ENCODE measurements at regions not wholly inside any gene's neighbourhood (a gene's known extent, or its start where the extent isn't known, plus 50 kb on each side); places are given as distances from the start of the nearest gene placed in this dataset.

DNA sequence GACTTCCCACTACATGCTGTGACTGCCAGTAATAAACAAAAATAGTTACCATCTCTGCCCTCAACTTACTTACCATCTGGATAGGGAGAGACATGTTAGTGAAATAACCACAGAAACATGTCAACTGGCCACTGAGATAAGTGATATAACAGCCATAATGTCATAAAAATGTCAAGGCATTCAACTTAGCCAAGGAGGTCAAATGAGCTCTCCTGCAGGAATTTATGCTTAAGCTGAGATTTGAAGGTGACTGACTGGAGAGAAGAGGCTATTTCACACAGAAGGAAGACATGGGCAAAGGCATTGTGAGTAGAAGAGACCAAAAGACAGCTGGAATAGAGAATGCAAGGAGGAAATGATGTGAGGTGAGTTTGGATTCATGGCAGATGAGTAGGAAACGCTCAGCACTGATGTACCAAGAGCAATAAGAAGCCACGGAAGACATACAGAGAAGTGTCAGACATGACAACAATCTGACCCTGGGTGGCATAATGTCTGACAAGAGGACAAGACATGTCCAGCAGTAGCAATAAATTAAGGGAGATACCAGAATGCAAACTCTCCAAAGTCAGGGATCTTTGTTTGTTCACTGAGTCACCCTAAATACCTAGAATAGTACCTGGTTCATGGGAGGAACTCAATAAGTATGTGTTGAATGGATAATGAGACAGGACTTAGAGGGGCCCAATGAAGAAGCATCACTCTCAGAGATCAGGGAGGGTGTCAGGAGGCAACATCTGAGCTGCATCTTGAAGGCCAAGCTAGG lies 318.8 kb downstream of the ACTL7B start:
- Mint-ChIP-seq H3K27me3 (peaks cover 0 to 4% (median 0%) of the 10 kb centered on the region in 5 donors), H3K4me3 (no peak overlapping the region), H3K4me1 (no peaks in the 10 kb centered on the region), H3K36me3 (peaks cover 0 to 8% (median 0%) of the 10 kb centered on the region in 3 donors), H3K9me3 (peaks cover 0 to 26% (median 11%) of the 10 kb centered on the region in 9 donors), H3K27ac (no peak overlapping the region)
- POLR2A ChIA-PET: no interaction called here
- ATAC-seq (no peak), DNase-seq (no peak)

DNA sequence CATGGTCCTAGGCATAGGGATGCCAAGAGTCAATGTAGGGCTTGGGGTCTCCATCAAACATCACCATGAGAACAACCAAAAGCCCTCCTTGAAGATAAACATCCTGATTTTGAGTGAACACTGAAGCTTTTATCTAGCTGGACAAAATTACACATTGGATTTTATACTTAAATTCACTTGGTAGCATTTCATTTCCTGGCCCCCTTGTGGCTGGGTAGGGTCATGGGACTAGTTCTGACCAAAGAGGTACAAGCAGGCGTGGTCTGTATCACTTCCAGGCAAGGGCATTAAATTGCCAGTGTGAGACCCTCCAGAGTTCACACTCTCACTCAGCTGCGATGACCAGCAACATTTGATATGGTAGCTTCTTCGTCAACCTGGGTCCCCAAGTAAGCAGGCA lies 320.3 kb downstream of the ACTL7B start:
- peaks cover 0 to 8% (median 0%) of the 10 kb centered on the region in 3 donors for H3K36me3 Mint-ChIP-seq
- peaks cover 0 to 26% (median 12%) of the 10 kb centered on the region in 9 donors for H3K9me3 Mint-ChIP-seq
- POLR2A ChIA-PET: no interaction called here
- no peak for DNase-seq
- H3K27me3 Mint-ChIP-seq: peaks cover 0 to 7% (median 0%) of the 10 kb centered on the region in 5 donors
- H3K4me1 Mint-ChIP-seq: no peaks in the 10 kb centered on the region
- ATAC-seq: no peak
- no peak overlapping the region for H3K4me3 Mint-ChIP-seq
- no peak overlapping the region for H3K27ac Mint-ChIP-seq

DNA sequence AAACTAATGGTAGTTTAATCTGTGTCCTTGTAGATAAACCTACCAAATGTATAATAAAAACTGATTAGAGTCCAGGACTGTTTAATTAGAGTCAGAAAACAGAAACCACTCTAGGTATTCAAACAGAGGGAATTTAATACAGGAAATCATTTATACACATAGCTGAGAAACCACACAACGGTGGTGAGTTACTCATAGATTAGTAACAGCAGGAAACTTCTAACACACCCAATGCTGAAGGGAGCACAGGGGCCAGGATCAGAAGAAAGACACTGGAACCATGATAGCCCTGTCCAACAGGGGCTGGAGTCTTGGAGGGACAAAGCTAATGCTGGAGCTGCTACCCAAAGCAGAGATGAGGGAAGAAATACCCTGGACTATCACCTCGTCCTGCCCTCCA lies 321.0 kb downstream of the ACTL7B start:
- Mint-ChIP-seq H3K4me3 (no peak overlapping the region), H3K27me3 (peaks cover 0 to 7% (median 0%) of the 10 kb centered on the region in 5 donors), H3K36me3 (peaks cover 0 to 8% (median 0%) of the 10 kb centered on the region in 3 donors), H3K4me1 (no peaks in the 10 kb centered on the region), H3K27ac (no peak overlapping the region), H3K9me3 (peaks cover 0 to 26% (median 12%) of the 10 kb centered on the region in 9 donors)
- POLR2A ChIA-PET: no interaction called here
- ATAC-seq: no peak
- no peak for DNase-seq

DNA sequence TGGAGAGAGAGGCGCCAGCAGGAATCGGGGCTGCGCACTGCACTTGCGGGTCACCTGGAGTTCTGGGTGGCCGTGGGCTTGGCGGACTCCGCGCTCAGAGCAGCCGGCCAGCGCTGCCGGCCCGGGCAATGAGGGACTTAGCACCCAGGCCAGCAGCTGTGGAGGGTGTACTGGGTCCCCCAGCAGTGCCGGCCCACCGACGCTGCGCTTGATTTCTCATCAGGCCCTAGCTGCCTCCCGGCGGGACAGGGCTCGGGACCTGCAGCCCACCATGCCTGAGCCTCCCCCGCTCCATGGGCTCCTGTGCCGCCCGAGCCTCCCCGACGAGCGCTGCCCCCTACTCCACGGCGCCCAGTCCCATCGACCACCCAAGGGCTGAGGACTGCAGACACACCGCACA lies 325.6 kb downstream of the ACTL7B start:
- Mint-ChIP-seq H3K4me1 (no peaks in the 10 kb centered on the region), H3K9me3 (peaks cover 0 to 15% (median 9%) of the 10 kb centered on the region in 9 donors), H3K36me3 (peaks cover 0 to 4% (median 0%) of the 10 kb centered on the region in 3 donors), H3K27ac (no peak overlapping the region), H3K4me3 (no peak overlapping the region), H3K27me3 (peaks cover 0 to 16% (median 0%) of the 10 kb centered on the region in 5 donors)
- DNase-seq: no peak
- POLR2A ChIA-PET: no interaction called here
- ATAC-seq: no peak

DNA sequence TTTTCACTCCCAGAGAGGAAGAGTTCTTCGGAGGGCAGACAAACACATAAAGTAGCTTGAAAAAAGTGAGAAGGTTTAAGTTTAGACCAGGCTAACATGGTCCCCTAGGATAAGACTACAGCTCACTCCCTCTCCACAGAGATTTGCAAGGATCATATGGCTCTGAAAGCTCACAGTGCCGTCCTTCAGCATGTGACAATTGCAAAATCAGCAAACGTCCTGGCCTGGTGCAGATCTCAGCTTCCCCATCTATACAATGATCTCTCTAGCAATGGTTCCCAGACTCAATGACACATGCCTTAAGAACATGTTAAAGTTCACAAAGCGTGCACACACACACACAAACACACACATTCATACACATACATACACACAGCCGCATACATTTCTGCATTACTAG lies 327.6 kb downstream of the ACTL7B start:
- H3K27me3 Mint-ChIP-seq: peaks cover 0 to 16% (median 0%) of the 10 kb centered on the region in 5 donors
- peaks cover 0 to 9% (median 0%) of the 10 kb centered on the region in 9 donors for H3K9me3 Mint-ChIP-seq
- no peak overlapping the region for H3K4me3 Mint-ChIP-seq
- no peak for DNase-seq
- no peaks in the 10 kb centered on the region for H3K4me1 Mint-ChIP-seq
- no peak overlapping the region for H3K27ac Mint-ChIP-seq
- no peaks in the 10 kb centered on the region for H3K36me3 Mint-ChIP-seq
- POLR2A ChIA-PET: no interaction called here
- ATAC-seq: no peak

DNA sequence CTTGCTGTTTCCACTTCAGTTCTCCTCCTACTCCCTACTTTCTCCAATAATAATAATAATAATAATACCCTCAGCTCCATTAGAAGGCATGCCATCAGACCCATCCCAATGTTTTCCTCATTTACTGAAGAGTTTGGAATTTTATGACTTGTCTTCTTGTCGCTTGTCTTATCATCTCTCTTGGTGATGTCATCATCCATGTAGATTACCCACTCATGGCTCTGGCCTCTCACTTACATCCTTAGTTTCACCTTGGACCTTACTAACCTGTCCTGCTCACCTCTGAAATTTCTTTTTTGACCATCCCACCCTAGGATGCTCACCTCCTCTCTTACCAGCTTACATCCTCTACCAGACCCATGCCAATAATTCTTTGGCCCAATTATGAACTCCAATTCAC lies 329.3 kb downstream of the ACTL7B start:
- ATAC-seq (no peak), DNase-seq (no peak)
- Mint-ChIP-seq H3K9me3 (peaks cover 0 to 15% (median 0%) of the 10 kb centered on the region in 9 donors), H3K27ac (no peak overlapping the region), H3K4me3 (no peak overlapping the region), H3K36me3 (no peaks in the 10 kb centered on the region), H3K27me3 (peaks cover 0 to 16% (median 0%) of the 10 kb centered on the region in 5 donors), H3K4me1 (no peaks in the 10 kb centered on the region)
- POLR2A ChIA-PET: no interaction called here

DNA sequence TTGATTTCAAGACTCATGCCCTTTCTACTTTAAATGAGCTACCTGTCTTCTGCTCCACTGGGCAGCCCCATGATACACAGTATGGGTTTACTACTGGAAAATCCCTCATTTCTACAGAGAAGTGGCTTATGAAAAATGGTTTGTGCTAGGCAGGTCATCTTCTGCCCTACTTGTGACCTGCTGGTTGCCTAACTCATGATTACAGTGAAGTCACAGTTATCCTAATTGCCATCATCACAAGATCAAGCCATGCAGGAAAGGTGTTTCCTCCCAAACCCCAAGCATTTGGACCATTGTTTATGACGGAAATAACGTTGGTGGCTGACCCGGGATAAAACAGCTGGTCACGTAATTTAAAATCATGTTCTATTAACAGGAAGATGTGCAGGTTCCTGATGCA lies 330.6 kb downstream of the ACTL7B start:
- Mint-ChIP-seq H3K27ac (no peak overlapping the region), H3K9me3 (peaks cover 0 to 18% (median 0%) of the 10 kb centered on the region in 9 donors), H3K27me3 (peaks cover 0 to 17% (median 0%) of the 10 kb centered on the region in 5 donors), H3K4me1 (no peaks in the 10 kb centered on the region), H3K36me3 (no peaks in the 10 kb centered on the region), H3K4me3 (no peak overlapping the region)
- ATAC-seq: no peak
- DNase-seq: no peak
- POLR2A ChIA-PET: no interaction called here

DNA sequence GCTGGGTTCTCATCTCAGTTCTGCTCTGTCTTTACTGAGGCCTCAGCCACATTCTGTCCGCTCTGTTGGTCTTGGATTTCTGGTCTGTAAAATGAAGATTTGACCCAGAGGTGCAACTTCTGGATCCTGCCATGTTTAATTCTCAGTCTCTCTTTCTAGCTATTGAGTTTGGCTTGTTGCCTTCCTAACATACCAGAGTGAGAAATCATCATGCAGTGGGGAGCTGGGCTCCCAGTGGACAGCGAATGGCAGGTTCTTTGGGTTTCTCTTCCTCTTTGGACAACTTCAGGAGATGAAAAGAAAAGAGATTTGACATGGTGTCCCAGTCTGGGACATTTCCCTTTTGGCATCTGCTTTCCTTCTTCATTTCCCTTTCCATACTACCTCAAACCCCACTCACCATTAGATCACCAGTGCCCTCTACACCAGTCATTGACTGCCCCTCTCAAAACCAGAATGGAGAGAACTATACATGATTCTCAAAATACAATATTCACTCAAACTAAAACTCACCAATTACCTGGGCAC lies 334.7 kb downstream of the ACTL7B start:
- peak overlapping the region in 1 of 10 donors; percentile 48 for H3K27ac Mint-ChIP-seq
- H3K9me3 Mint-ChIP-seq: peaks cover 0 to 14% (median 4%) of the 10 kb centered on the region in 9 donors
- DNase-seq (no peak), ATAC-seq (no peak)
- peaks cover 0 to 10% (median 0%) of the 10 kb centered on the region in 5 donors for H3K27me3 Mint-ChIP-seq
- H3K36me3 Mint-ChIP-seq: no peaks in the 10 kb centered on the region
- POLR2A ChIA-PET: no interaction called here
- no peaks in the 10 kb centered on the region for H3K4me1 Mint-ChIP-seq
- H3K4me3 Mint-ChIP-seq: no peak overlapping the region

DNA sequence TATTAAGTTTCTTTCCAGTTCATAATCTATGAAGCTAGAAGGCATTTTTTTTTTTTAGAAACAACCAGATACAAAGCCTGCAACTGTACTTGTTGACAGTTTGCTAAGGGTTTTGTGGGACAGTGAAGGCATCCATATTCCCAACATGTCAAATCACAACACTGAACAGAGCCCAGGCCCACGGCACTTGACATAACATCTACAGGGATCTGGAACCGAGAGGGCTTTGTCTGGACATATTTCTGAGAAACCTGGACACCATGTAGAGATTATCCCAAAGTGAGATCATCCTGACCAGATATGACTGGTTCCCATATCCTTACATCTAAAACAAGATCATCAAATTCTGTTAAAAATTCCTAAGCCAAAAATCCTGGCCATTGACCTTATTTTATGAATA lies 336.3 kb downstream of the ACTL7B start:
- H3K4me1 Mint-ChIP-seq: no peaks in the 10 kb centered on the region
- no peak for ATAC-seq
- DNase-seq: no peak
- H3K4me3 Mint-ChIP-seq: no peak overlapping the region
- no peaks in the 10 kb centered on the region for H3K36me3 Mint-ChIP-seq
- peaks cover 0 to 19% (median 4%) of the 10 kb centered on the region in 9 donors for H3K9me3 Mint-ChIP-seq
- peaks cover 0 to 19% (median 0%) of the 10 kb centered on the region in 5 donors for H3K27me3 Mint-ChIP-seq
- H3K27ac Mint-ChIP-seq: no peak overlapping the region
- POLR2A ChIA-PET: no interaction called here

DNA sequence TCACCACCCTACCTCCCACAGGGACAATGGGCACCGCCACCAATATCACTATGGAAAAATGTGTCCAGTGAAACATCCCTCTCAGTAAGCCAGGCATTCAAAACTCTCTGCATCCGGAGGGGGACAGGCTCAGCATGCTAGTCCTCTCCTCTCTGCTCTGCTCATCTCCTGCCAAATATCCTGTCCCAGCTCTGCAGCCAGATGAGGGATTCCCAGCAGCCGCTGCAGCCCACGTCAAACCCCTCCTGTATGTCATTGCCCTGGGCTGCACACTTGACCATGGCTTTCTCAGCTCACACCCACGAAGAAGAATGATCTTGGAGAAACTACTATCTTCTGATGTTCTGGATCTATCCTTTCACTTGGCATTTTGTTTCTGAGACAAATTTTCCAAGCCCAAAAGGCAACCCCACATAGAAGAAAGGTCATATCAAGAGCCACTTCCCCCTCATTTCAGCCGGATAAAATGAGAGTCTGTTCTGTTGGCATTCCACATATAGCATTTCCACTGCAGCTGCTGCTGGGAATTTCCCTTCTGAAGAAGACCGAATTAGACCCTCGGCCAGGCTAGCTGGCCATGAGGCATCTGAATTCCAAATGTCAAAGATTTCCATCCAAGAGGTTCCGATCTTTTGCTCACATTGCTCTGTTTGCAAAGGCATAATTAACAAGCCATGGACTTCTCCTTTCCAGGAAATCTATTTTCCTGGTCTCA lies 338.0 kb downstream of the ACTL7B start:
- H3K9me3 Mint-ChIP-seq: peaks cover 0 to 22% (median 4%) of the 10 kb centered on the region in 9 donors
- no peaks in the 10 kb centered on the region for H3K4me1 Mint-ChIP-seq
- no peak overlapping the region for H3K27ac Mint-ChIP-seq
- ATAC-seq (no peak), DNase-seq (no peak)
- POLR2A ChIA-PET: no interaction called here
- no peaks in the 10 kb centered on the region for H3K36me3 Mint-ChIP-seq
- H3K27me3 Mint-ChIP-seq: peaks cover 0 to 19% (median 0%) of the 10 kb centered on the region in 5 donors
- H3K4me3 Mint-ChIP-seq: no peak overlapping the region

DNA sequence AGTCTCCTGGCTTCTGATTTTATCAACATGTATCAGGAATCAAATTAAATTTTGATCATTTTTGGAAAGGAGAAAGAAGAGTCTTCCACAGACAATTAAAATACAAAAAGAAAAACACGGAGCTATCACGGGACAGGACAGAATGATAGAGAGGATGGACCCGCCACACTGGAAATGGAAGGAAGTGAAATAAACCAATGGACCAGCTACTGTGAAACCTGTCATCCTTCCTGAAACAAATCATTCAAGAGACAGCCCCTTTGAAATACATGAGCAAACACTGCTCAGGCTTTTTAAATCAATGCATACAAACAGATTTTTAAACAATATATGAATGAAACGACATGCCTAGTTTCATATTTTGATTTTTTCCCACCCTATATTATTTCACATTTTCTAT lies 339.4 kb downstream of the ACTL7B start:
- peaks cover 0 to 18% (median 0%) of the 10 kb centered on the region in 5 donors for H3K27me3 Mint-ChIP-seq
- ATAC-seq: no peak
- no peak overlapping the region for H3K4me3 Mint-ChIP-seq
- no peak for DNase-seq
- no peak overlapping the region for H3K27ac Mint-ChIP-seq
- no peaks in the 10 kb centered on the region for H3K4me1 Mint-ChIP-seq
- H3K36me3 Mint-ChIP-seq: no peaks in the 10 kb centered on the region
- POLR2A ChIA-PET: no interaction called here
- H3K9me3 Mint-ChIP-seq: peaks cover 0 to 29% (median 4%) of the 10 kb centered on the region in 9 donors

DNA sequence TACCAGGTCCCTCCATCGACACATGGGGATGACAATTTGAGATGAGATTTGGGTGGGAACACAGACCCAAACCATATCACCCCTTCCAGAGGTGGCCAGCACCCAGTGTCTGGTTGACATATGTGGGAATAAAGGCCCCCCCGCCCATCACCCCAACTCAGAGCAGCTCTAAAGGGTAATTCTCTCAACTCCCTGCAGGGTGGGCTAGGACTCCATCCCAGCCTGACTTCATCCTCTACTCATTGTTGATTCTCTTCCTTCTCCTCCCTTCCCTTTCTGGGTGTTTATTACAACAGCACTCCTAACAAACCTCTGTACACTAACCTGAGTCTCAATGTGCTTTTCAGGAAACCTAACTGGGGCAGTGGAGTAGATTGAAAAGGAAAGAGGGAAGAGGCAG lies 339.9 kb downstream of the ACTL7B start:
- no peak for DNase-seq
- H3K27ac Mint-ChIP-seq: no peak overlapping the region
- ATAC-seq: no peak
- no peak overlapping the region for H3K4me3 Mint-ChIP-seq
- H3K9me3 Mint-ChIP-seq: peaks cover 0 to 29% (median 4%) of the 10 kb centered on the region in 9 donors
- H3K4me1 Mint-ChIP-seq: no peaks in the 10 kb centered on the region
- peaks cover 0 to 15% (median 0%) of the 10 kb centered on the region in 5 donors for H3K27me3 Mint-ChIP-seq
- no peaks in the 10 kb centered on the region for H3K36me3 Mint-ChIP-seq
- POLR2A ChIA-PET: no interaction called here
